HCT116 (cell line): ENCODE measurements at regions not wholly inside any gene's neighbourhood (a gene's known extent, or its start where the extent isn't known, plus 50 kb on each side); places are given as distances from the start of the nearest gene placed in this dataset.

ENCODE experiments used
- ATAC-seq: fragments of 200-7000 bp; cut with Tn5 transposase; 2 replicates; pipeline ENCODE4 v1.9.1; 2020; ENCODE audit warnings: mild to moderate bottlenecking, moderate library complexity
- BruUV-seq: library from RNA; stranded (reverse); fragments of 400-500 nt; replicated peaks from 2 replicates; lab custom pipeline; 2021; lab: Mats Ljungman, UMichigan
- CTCF ChIA-PET: fragments of 300-600 bp; sonication (Branson Sonifier 250); formaldehyde crosslinking; loops from one replicate; lab custom pipeline; 2021; ENCODE audit warnings: antibody characterized with exemption; lab: Charles Lee
- POLR2A ChIA-PET: fragments of 300-600, 350-600 bp; sonication (Branson Sonifier 250); formaldehyde crosslinking; loops from one replicate; lab custom pipeline; 2021; ENCODE audit warnings: antibody characterized with exemption; lab: Charles Lee
- RAD21 ChIA-PET, 2 experiments: fragments of 300-600 bp; sonication (Branson Sonifier 250); formaldehyde crosslinking; loops; one replicate each; lab custom pipeline; 2023; ENCODE audit warnings: low total read pairs in 2 of 2; ENCODE audit not compliant: uncharacterized antibody in 2 of 2, unreplicated experiment in 2 of 2, low non-redundant PET in 1 of 2; lab: Charles Lee
- DNase-seq: peaks from one replicate; pipeline ENCODE4 v3.0.0-alpha.2; 2010; ENCODE audit warnings: low read depth, low spot score
- H2AFZ ChIP-seq: fragments of 200-600 bp; shearing (Covaris generic), sonication (generic); 2 replicates; pipeline ENCODE4 v1.6.1; 2017; ENCODE audit warnings: low read depth, mixed run types, mixed read lengths, antibody characterized with exemption, low read length; ENCODE audit not compliant: poor library complexity, severe bottlenecking
- H3K27ac ChIP-seq: 2 replicates; pipeline ENCODE4 v1.5.1; 2012; ENCODE audit warnings: low read depth, low read length
- H3K27me3 ChIP-seq: fragments of 200-600 bp; sonication (generic); 2 replicates; pipeline ENCODE4 v1.6.1; 2016; ENCODE audit warnings: mixed run types, low read length, mixed read lengths; ENCODE audit not compliant: insufficient read depth
- H3K36me3 ChIP-seq, 2 experiments: fragments of 200-500 bp in 1 of 2; fragments of 200-600 bp in 1 of 2; sonication (Bioruptor generic) in 1 of 2; sonication (generic) in 1 of 2; 2 replicates each; pipeline versions ENCODE4 v1.5.1 to v1.6.1; 2014 to 2016; ENCODE audit warnings: low read length in 2 of 2, inconsistent platforms in 1 of 2, mixed read lengths in 1 of 2, mixed run types in 1 of 2; ENCODE audit not compliant: insufficient read depth in 2 of 2, control insufficient read depth in 1 of 2
- H3K4me1 ChIP-seq, 2 experiments: fragments of 200-600 bp in 1 of 2; sonication (generic) in 1 of 2; 2 replicates each; pipeline versions ENCODE4 v1.5.1 to v1.6.1; 2012 to 2017; ENCODE audit warnings: low read length in 2 of 2, inconsistent platforms in 1 of 2, mild to moderate bottlenecking in 1 of 2, mixed read lengths in 1 of 2, mixed run types in 1 of 2, moderate library complexity in 1 of 2; ENCODE audit not compliant: insufficient read depth in 2 of 2, control insufficient read depth in 1 of 2
- H3K4me2 ChIP-seq: fragments of 200-600 bp; sonication (generic); 2 replicates; pipeline ENCODE4 v1.6.1; 2017; ENCODE audit warnings: mixed run types, low read length, mixed read lengths
- H3K4me3 ChIP-seq, 2 experiments: fragments of 200-600 bp in 1 of 2; sonication (generic) in 1 of 2; replicated peaks in 1 of 2; 2 replicates each; pipeline ENCODE4 v1.5.1; 2011 to 2016; ENCODE audit warnings: low read length in 2 of 2, control low read depth in 1 of 2, low read depth in 1 of 2, mild to moderate bottlenecking in 1 of 2, mixed read lengths in 1 of 2, mixed run types in 1 of 2
- H3K79me2 ChIP-seq: fragments of 200-600 bp; sonication (generic); 2 replicates; pipeline ENCODE4 v1.6.1; 2017; ENCODE audit warnings: mild to moderate bottlenecking, mixed run types, low read length, moderate library complexity, mixed read lengths; ENCODE audit not compliant: insufficient read depth
- H3K9ac ChIP-seq: fragments of 200-600 bp; sonication (generic); 2 replicates; pipeline ENCODE4 v1.6.1; 2016; ENCODE audit warnings: low read length, mixed read lengths
- H3K9me2 ChIP-seq: fragments of 200-600 bp; sonication (generic), shearing (Covaris generic); 2 replicates; pipeline ENCODE4 v1.6.1; 2017; ENCODE audit warnings: mixed run types, mild to moderate bottlenecking, moderate library complexity; ENCODE audit not compliant: insufficient read depth
- H3K9me3 ChIP-seq, 2 experiments: fragments of 200-500 bp in 1 of 2; fragments of 200-600 bp in 1 of 2; sonication (Bioruptor generic) in 1 of 2; sonication (generic) in 1 of 2; 2 replicates each; pipeline ENCODE4 v1.6.1; 2014 to 2017; ENCODE audit warnings: low read length in 2 of 2, mixed read lengths in 2 of 2, inconsistent platforms in 1 of 2, low read depth in 1 of 2, mild to moderate bottlenecking in 1 of 2, mixed run types in 1 of 2, moderate library complexity in 1 of 2; ENCODE audit not compliant: control insufficient read depth in 1 of 2, insufficient read depth in 1 of 2
- H4K20me1 ChIP-seq: fragments of 200-600 bp; sonication (generic), shearing (Covaris generic); 2 replicates; pipeline ENCODE4 v1.6.1; 2017; ENCODE audit warnings: mixed run types, mild to moderate bottlenecking, moderate library complexity; ENCODE audit not compliant: insufficient read depth
- CBX3 ChIP-seq: IDR thresholded peaks from 2 replicates; pipeline ENCODE4 v1.6.1; 2012; ENCODE audit warnings: low read depth
- EZH2 ChIP-seq: fragments of 200-600 bp; sonication (generic); IDR thresholded peaks from 2 replicates; pipeline ENCODE4 v1.6.1; 2017; ENCODE audit warnings: antibody characterized with exemption, mixed run types
- EZH2phosphoT487 ChIP-seq: fragments of 200-600 bp; IDR thresholded peaks from 2 replicates; pipeline ENCODE4 v1.6.1; 2018; ENCODE audit warnings: antibody characterized with exemption, borderline replicate concordance
- FOSL1 ChIP-seq: IDR thresholded peaks from 2 replicates; pipeline ENCODE4 v1.6.1; 2012; ENCODE audit warnings: low read depth
- JUND ChIP-seq: IDR thresholded peaks from 2 replicates; pipeline ENCODE4 v1.6.1; 2012
- POLR2A ChIP-seq: IDR thresholded peaks from 2 replicates; pipeline ENCODE4 v1.7.0; 2011; ENCODE audit warnings: borderline replicate concordance; ENCODE audit not compliant: insufficient read depth, insufficient read length; ENCODE audit errors: extremely low read depth
- SIN3A ChIP-seq: IDR thresholded peaks from 2 replicates; pipeline ENCODE4 v1.6.1; 2012; ENCODE audit warnings: low read depth
- SP1 ChIP-seq: IDR thresholded peaks from 2 replicates; pipeline ENCODE4 v1.6.1; 2012; ENCODE audit warnings: low read depth
- SRF ChIP-seq: IDR thresholded peaks from 2 replicates; pipeline ENCODE4 v1.6.1; 2012; ENCODE audit warnings: low read depth
- TCF7L2 ChIP-seq: IDR thresholded peaks from 2 replicates; pipeline ENCODE4 v1.7.0; 2011; ENCODE audit warnings: borderline replicate concordance, inconsistent platforms; ENCODE audit not compliant: insufficient read depth, insufficient read length; ENCODE audit errors: extremely low read depth
- YY1 ChIP-seq: IDR thresholded peaks from 2 replicates; pipeline ENCODE4 v1.6.1; 2011; ENCODE audit warnings: low read length, low read depth, moderate library complexity, mild to moderate bottlenecking; ENCODE audit not compliant: insufficient replicate concordance; ENCODE audit errors: extremely low read depth
- ZNF274 ChIP-seq: fragments of 200-500 bp; sonication (Bioruptor generic); IDR thresholded peaks from 2 replicates; pipeline ENCODE4 v1.6.1; 2014; ENCODE audit warnings: mild to moderate bottlenecking, low read depth, low read length, inconsistent platforms
- intact Hi-C: fragments of 100-400 bp; cut with micrococcal nuclease; formaldehyde crosslinking; loops from 2 replicates; pipeline ENCODE4 v1.10.0; 2022
- TF ChIP-seq, protein P1 (sequence below): IDR thresholded peaks from 2 replicates; pipeline ENCODE4 v1.6.1; 2012; ENCODE audit warnings: low read depth
- TF ChIP-seq, protein P2 (sequence below): IDR thresholded peaks from 2 replicates; pipeline ENCODE4 v1.6.1; 2011; ENCODE audit warnings: mild to moderate bottlenecking, low read length, moderate library complexity; ENCODE audit not compliant: insufficient replicate concordance; ENCODE audit errors: extremely low read depth
- TF ChIP-seq, protein P3 (sequence below): IDR thresholded peaks from 2 replicates; pipeline ENCODE4 v1.6.1; 2012
- TF ChIP-seq, protein P4 (sequence below): IDR thresholded peaks from 2 replicates; pipeline ENCODE4 v1.6.1; 2012

DNA sequence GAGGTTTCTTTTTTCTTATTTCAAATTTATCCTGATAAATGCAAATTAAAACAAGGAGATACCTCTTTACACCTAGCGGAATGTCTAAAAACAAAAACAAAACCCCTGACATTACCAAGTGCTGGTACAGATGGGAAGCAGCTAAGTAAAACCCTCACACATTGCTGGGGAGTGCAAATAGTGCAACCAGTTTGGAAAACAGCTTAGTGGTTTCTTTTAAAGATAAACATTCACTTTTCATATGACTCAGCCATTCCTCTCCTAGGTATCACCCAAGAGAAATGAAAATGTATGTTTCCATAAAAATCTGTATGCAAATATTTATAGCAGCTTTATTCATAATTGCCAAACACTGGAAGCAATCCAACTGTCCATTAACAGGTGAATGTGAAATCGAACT, 84.1 kb upstream of the HELT start:
- no peaks in the 10 kb centered on the region for H3K9me2 ChIP-seq
- RAD21 ChIA-PET = no interaction called here
- no TSS peak for BruUV-seq
- DNase-seq (no peak), ATAC-seq (no peak)
- no peaks in the 10 kb centered on the region for H3K27me3 ChIP-seq
- H3K9ac ChIP-seq = no peak overlapping the region
- no peak overlapping the region for H3K27ac ChIP-seq
- no peak overlapping the region for H2AFZ ChIP-seq
- POLR2A ChIA-PET = no interaction called here
- intact Hi-C loops = no loop called here
- no peaks in the 10 kb centered on the region for H3K79me2 ChIP-seq
- no peak overlapping the region for H3K4me2 ChIP-seq
- CTCF ChIA-PET = no interaction called here
- H3K9me3 ChIP-seq = no peaks in the 10 kb centered on the region
- H3K4me1 ChIP-seq = no peaks in the 10 kb centered on the region
- H3K36me3 ChIP-seq = no peaks in the 10 kb centered on the region
- TF ChIP-seq EZH2phosphoT487 = no peak
- no peak for TF ChIP-seq SP1
- no peaks in the 10 kb centered on the region for H4K20me1 ChIP-seq
- H3K4me3 ChIP-seq = no peak overlapping the region

DNA sequence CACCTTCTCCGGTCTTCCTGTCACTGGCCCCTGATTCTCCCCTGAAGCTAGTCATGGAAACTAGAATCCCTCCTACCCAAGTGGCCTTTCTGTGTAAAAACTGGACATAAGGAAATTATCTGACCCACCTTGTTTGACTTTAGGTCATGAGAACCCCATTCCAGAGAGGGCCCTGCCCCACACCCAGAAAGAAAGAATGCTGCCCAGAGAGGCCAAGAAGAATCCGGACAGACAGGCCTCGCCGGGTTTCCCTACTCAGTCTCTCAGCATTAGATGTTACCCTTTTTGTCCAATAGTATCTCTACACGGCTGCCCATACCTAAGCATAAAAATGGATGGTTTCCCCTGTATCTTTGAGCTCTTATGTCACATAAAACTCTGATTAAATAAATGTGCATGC, 83.3 kb upstream of the HELT start:
- H3K27me3 ChIP-seq = no peaks in the 10 kb centered on the region
- no peak for TF ChIP-seq SP1
- TF ChIP-seq, protein P1, sequence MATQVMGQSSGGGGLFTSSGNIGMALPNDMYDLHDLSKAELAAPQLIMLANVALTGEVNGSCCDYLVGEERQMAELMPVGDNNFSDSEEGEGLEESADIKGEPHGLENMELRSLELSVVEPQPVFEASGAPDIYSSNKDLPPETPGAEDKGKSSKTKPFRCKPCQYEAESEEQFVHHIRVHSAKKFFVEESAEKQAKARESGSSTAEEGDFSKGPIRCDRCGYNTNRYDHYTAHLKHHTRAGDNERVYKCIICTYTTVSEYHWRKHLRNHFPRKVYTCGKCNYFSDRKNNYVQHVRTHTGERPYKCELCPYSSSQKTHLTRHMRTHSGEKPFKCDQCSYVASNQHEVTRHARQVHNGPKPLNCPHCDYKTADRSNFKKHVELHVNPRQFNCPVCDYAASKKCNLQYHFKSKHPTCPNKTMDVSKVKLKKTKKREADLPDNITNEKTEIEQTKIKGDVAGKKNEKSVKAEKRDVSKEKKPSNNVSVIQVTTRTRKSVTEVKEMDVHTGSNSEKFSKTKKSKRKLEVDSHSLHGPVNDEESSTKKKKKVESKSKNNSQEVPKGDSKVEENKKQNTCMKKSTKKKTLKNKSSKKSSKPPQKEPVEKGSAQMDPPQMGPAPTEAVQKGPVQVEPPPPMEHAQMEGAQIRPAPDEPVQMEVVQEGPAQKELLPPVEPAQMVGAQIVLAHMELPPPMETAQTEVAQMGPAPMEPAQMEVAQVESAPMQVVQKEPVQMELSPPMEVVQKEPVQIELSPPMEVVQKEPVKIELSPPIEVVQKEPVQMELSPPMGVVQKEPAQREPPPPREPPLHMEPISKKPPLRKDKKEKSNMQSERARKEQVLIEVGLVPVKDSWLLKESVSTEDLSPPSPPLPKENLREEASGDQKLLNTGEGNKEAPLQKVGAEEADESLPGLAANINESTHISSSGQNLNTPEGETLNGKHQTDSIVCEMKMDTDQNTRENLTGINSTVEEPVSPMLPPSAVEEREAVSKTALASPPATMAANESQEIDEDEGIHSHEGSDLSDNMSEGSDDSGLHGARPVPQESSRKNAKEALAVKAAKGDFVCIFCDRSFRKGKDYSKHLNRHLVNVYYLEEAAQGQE = no peak
- no peak for TF ChIP-seq EZH2
- TF ChIP-seq, protein P2, sequence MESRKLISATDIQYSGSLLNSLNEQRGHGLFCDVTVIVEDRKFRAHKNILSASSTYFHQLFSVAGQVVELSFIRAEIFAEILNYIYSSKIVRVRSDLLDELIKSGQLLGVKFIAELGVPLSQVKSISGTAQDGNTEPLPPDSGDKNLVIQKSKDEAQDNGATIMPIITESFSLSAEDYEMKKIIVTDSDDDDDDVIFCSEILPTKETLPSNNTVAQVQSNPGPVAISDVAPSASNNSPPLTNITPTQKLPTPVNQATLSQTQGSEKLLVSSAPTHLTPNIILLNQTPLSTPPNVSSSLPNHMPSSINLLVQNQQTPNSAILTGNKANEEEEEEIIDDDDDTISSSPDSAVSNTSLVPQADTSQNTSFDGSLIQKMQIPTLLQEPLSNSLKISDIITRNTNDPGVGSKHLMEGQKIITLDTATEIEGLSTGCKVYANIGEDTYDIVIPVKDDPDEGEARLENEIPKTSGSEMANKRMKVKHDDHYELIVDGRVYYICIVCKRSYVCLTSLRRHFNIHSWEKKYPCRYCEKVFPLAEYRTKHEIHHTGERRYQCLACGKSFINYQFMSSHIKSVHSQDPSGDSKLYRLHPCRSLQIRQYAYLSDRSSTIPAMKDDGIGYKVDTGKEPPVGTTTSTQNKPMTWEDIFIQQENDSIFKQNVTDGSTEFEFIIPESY = no peak
- TF ChIP-seq, protein P3, sequence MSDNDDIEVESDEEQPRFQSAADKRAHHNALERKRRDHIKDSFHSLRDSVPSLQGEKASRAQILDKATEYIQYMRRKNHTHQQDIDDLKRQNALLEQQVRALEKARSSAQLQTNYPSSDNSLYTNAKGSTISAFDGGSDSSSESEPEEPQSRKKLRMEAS = no peak
- no peak for TF ChIP-seq EZH2phosphoT487
- no peak for TF ChIP-seq POLR2A
- TF ChIP-seq ZNF274 = no peak
- no peak for TF ChIP-seq SIN3A
- TF ChIP-seq FOSL1 = no peak
- no peak for TF ChIP-seq SRF
- TF ChIP-seq, protein P4, sequence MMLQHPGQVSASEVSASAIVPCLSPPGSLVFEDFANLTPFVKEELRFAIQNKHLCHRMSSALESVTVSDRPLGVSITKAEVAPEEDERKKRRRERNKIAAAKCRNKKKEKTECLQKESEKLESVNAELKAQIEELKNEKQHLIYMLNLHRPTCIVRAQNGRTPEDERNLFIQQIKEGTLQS = no peak
- TF ChIP-seq TCF7L2 = no peak
- no peak for TF ChIP-seq YY1
- no peak for TF ChIP-seq JUND
- no peak for TF ChIP-seq CBX3

More for the DNA sequence above, 83.3 kb upstream of the HELT start:
- ChIA-PET RAD21 (no interaction called here), POLR2A (no interaction called here), CTCF (interaction anchor here (1.0 kb wide), 1 partner anchor 71 kb away, joined by 4 read pairs; no protein-coding TSS in a partner anchor)
- Histone ChIP-seq H3K36me3 (no peaks in the 10 kb centered on the region), H3K27ac (no peak overlapping the region), H3K9me2 (no peaks in the 10 kb centered on the region), H3K79me2 (no peaks in the 10 kb centered on the region), H3K9ac (no peak overlapping the region), H2AFZ (no peak overlapping the region), H3K4me1 (no peaks in the 10 kb centered on the region), H4K20me1 (no peaks in the 10 kb centered on the region), H3K4me2 (no peak overlapping the region), H3K9me3 (no peaks in the 10 kb centered on the region), H3K4me3 (no peak overlapping the region)
- BruUV-seq = no TSS peak
- DNase-seq (no peak), ATAC-seq (no peak)
- intact Hi-C loops = no loop called here
